Thymus (tissue), 11 donors: ENCODE measurements at regions not wholly inside any gene's neighbourhood (a gene's known extent, or its start where the extent isn't known, plus 50 kb on each side); places are given as distances from the start of the nearest gene placed in this dataset.

ENCODE experiments used
- DNase-seq, 9 donors: peaks; one replicate each; pipeline ENCODE4 v3.0.0-alpha.2; 2013; ENCODE audit warnings: low spot score in 9 of 9, low read depth in 6 of 9, missing footprints in 1 of 9
- H3K27ac ChIP-seq, 2 donors: one replicate each; pipeline ENCODE4 v1.5.1; 2013; ENCODE audit warnings: control low read depth in 1 of 2, low read depth in 1 of 2, low read length in 1 of 2, mild to moderate bottlenecking in 1 of 2, moderate library complexity in 1 of 2
- H3K27me3 ChIP-seq, 2 donors: one replicate each; pipeline ENCODE4 v1.5.1; 2013; ENCODE audit warnings: low read length in 1 of 2; ENCODE audit not compliant: control insufficient read depth in 2 of 2, insufficient read depth in 1 of 2
- H3K36me3 ChIP-seq, 2 donors: one replicate each; pipeline ENCODE4 v1.5.1; 2013; ENCODE audit warnings: low read length in 1 of 2, mild to moderate bottlenecking in 1 of 2, moderate library complexity in 1 of 2; ENCODE audit not compliant: control insufficient read depth in 2 of 2, insufficient read depth in 2 of 2
- H3K4me1 ChIP-seq, 2 donors: one replicate each; pipeline ENCODE4 v1.5.1; 2013; ENCODE audit warnings: low read length in 2 of 2; ENCODE audit not compliant: control insufficient read depth in 2 of 2, insufficient read depth in 2 of 2
- H3K4me3 ChIP-seq, 2 donors: one replicate each; pipeline ENCODE4 v1.5.1; 2013; ENCODE audit warnings: low read length in 2 of 2, control low read depth in 1 of 2, mild to moderate bottlenecking in 1 of 2
- H3K9me3 ChIP-seq, 2 donors: one replicate each; pipeline ENCODE4 v1.5.1; 2013; ENCODE audit warnings: low read length in 1 of 2, mild to moderate bottlenecking in 1 of 2; ENCODE audit not compliant: control insufficient read depth in 2 of 2, insufficient read depth in 1 of 2
- WGBS: extraction: QIAGEN DNeasy Blood & Tissue Kit; methylation state at CpG from one replicate; pipeline ENCODE4 v1.1.7; 2013; 5-methylcytosine and 5-hydroxymethylcytosine counted together
- donor health status: healthy.

DNA sequence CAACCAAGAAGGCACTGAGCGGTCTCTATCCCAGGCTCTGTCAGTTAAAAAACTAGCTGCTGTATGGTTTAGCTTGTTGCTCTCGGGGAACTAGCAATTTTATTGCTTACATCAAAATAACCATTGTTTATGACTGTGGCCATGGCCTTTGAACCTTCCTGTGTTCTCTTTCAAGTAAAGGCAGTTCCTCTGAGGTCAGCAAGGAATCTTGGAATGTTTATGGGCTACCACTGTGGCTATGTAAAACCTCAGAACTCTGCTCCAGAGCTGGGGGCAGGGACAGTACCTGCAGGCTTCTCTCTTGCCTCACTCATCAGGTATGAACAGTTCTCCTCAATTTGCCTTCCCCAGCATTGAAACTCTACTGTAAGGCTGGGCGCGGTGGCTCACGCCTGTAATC lies 416.0 kb upstream of the NETO1 start:
- H3K4me3 ChIP-seq = no peak overlapping the region
- H3K27ac ChIP-seq = no peak overlapping the region
- no peaks in the 10 kb centered on the region for H3K9me3 ChIP-seq
- H3K36me3 ChIP-seq = no peaks in the 10 kb centered on the region
- H3K27me3 ChIP-seq = no peaks in the 10 kb centered on the region
- WGBS = 98% methylated on average over 5 of the region's 5 CpGs
- no peaks in the 10 kb centered on the region for H3K4me1 ChIP-seq
- no peak for DNase-seq

- Histone ChIP-seq H3K4me1 (no peaks in the 10 kb centered on the region), H3K27ac (no peak overlapping the region), H3K4me3 (no peak overlapping the region), H3K27me3 (no peaks in the 10 kb centered on the region), H3K9me3 (no peaks in the 10 kb centered on the region), H3K36me3 (no peaks in the 10 kb centered on the region)
- WGBS = 95% methylated on average over 2 of the region's 2 CpGs
- DNase-seq = no peak
Measured at GRCh38 chr18:73283032-73283431, 415.2 kb upstream of the NETO1 start.

- DNase-seq = no peak
- H3K27me3 ChIP-seq = no peaks in the 10 kb centered on the region
- 96% methylated on average over 11 of the region's 11 CpGs for WGBS
- no peak overlapping the region for H3K4me3 ChIP-seq
- H3K4me1 ChIP-seq = no peaks in the 10 kb centered on the region
- no peak overlapping the region for H3K27ac ChIP-seq
- no peaks in the 10 kb centered on the region for H3K36me3 ChIP-seq
- no peaks in the 10 kb centered on the region for H3K9me3 ChIP-seq
Measured at GRCh38 chr18:73279498-73279897, 411.7 kb upstream of the NETO1 start.

DNA sequence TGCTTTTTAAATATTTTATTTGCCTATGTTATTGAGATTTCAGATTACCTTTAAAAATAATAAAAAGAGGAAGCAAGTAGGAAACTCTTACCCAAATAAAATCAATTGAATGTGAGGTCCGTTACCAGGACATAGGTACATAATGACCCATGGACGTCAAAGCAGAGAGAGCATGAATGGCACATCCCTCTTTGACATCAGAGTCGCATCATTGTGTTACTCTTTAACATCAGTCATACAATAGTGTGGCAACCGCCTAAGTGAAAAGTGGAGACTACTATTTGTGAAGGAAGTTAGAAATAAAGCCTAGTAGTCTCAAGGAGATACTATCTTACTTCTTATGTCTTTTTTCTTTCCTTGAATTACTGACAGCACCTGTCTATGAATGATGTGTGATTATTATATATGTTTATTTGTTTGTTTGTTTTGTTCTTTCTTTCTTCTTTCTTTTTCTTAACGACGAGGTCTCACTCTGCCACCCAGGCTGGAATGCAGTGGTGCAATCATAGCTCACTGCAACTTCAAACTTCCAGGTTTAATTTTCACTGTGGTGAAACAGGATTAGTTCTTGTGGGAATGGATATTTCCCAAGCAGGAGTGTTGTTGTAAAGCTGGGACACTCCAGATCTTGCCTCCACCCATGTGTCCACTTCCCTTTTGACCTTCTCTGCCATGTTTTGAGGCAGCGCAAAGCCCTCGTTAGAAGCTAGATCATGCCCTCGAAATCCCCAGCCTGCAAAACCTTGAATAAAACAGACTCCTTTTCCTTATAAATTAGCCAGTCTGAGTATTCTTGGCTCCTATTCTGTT lies 407.2 kb upstream of the NETO1 start:
- no peaks in the 10 kb centered on the region for H3K36me3 ChIP-seq
- no peak overlapping the region for H3K27ac ChIP-seq
- 97% methylated on average over 9 of the region's 9 CpGs for WGBS
- no peak for DNase-seq
- no peak overlapping the region for H3K4me3 ChIP-seq
- H3K27me3 ChIP-seq = no peaks in the 10 kb centered on the region
- no peaks in the 10 kb centered on the region for H3K4me1 ChIP-seq
- H3K9me3 ChIP-seq = no peaks in the 10 kb centered on the region

DNA sequence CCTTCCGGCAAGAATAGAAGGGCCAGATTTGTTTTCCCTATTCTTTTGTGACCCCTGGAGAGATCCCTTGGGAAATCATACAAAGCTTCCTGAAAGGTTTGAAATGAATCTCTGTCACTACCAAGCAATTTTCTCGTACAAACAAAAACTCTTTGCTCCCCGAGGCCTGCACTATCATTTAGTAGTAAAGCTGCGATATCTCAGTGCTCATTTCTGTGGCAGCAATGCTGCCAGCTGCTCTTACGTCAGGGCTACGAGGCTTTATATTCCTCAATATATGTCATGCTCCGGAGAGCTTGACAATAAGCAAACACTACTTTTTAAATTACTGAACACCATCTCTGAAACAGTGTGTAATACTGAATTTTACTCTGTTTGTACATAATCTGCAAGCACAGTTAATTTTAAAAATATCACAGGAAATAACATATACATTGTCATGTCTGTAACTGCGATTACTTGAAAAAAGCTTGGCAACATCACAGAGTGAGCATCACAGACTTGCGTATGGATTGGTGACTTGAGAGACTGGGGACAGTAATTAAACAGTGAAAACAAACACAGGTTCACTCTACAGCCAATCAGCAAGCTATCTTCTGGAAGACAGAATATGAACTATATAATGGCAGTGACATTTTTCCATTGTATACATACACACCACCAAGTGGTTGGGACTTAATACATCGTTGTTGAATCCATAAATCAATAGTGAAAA lies 403.3 kb upstream of the NETO1 start:
- 95% methylated on average over 10 of the region's 10 CpGs for WGBS
- Histone ChIP-seq H3K27me3 (no peaks in the 10 kb centered on the region), H3K36me3 (no peaks in the 10 kb centered on the region), H3K27ac (no peak overlapping the region), H3K4me1 (no peaks in the 10 kb centered on the region), H3K4me3 (no peak overlapping the region), H3K9me3 (no peaks in the 10 kb centered on the region)
- DNase-seq = no peak

DNA sequence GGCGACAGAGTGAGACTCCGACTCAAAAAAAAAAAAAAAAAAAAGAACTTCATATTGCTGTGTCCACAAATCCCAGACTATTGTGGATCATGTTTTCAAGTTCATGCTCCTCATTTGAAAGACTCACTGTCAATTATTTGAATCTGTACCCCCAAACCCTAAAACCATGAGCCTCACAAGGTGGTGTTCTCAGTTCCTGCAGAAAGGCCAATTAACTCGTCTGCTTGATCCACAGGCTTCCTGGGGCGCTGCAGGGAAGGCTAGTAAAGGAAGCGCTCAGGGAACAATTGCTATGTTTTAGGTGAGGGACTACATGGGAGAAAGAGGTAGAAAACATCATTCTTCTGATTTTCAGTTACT lies 396.8 kb upstream of the NETO1 start:
- 76% methylated on average over 5 of the region's 5 CpGs for WGBS
- no peaks in the 10 kb centered on the region for H3K9me3 ChIP-seq
- H3K4me1 ChIP-seq = no peaks in the 10 kb centered on the region
- H3K27me3 ChIP-seq = no peaks in the 10 kb centered on the region
- no peak overlapping the region for H3K27ac ChIP-seq
- no peaks in the 10 kb centered on the region for H3K36me3 ChIP-seq
- DNase-seq = no peak
- H3K4me3 ChIP-seq = no peak overlapping the region

- no peak for DNase-seq
- Histone ChIP-seq H3K27me3 (no peaks in the 10 kb centered on the region), H3K27ac (no peak overlapping the region), H3K36me3 (no peaks in the 10 kb centered on the region), H3K4me3 (no peak overlapping the region), H3K9me3 (no peaks in the 10 kb centered on the region), H3K4me1 (no peaks in the 10 kb centered on the region)
- 94% methylated on average over 1 of the region's 1 CpG for WGBS
Measured at GRCh38 chr18:73261923-73262322, 394.1 kb upstream of the NETO1 start.

DNA sequence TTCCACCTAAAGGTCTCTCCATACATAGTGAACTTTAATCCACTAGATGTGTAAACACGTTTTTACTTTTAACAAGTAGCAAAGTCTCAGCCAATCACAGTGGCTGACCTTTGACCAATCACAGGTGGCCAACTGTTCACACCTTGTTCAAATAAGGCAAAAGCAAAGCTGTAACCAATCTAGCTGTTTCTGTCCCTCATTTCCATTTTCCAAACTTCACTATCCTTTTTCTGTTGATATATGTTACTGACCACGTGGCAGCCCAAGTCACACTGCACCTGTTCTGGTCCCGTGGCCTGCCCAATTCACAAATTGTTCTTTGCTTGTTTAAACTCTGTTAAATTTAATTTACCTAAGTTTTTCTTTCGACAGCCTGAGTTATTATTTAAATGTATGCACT lies 393.5 kb upstream of the NETO1 start:
- WGBS = 88% methylated on average over 4 of the region's 4 CpGs
- Histone ChIP-seq H3K4me3 (no peak overlapping the region), H3K36me3 (no peaks in the 10 kb centered on the region), H3K27ac (no peak overlapping the region), H3K4me1 (no peaks in the 10 kb centered on the region), H3K9me3 (no peaks in the 10 kb centered on the region), H3K27me3 (no peaks in the 10 kb centered on the region)
- DNase-seq = no peak

GRCh38 chr18:73258375-73259087 lies 390.7 kb upstream of the NETO1 start:
- Histone ChIP-seq H3K9me3 (no peaks in the 10 kb centered on the region), H3K36me3 (no peaks in the 10 kb centered on the region), H3K27me3 (no peaks in the 10 kb centered on the region), H3K27ac (no peak overlapping the region), H3K4me1 (no peaks in the 10 kb centered on the region), H3K4me3 (no peak overlapping the region)
- no peak for DNase-seq
- 95% methylated on average over 12 of the region's 12 CpGs for WGBS
